Suprapubic skin (tissue), 3 donors: ENCODE measurements at regions not wholly inside any gene's neighbourhood (a gene's known extent, or its start where the extent isn't known, plus 50 kb on each side); places are given as distances from the start of the nearest gene placed in this dataset.

Source experiments
- POLR2A ChIP-seq, 2 donors: fragments of 450-650 bp; IDR thresholded peaks; one replicate each; pipeline ENCODE4 v1.6.1; 2017; ENCODE audit warnings: antibody characterized with exemption in 2 of 2, mild to moderate bottlenecking in 2 of 2, moderate library complexity in 2 of 2
- TF ChIP-seq, protein P1 (sequence below), 2 donors: fragments of 200-600 bp in 1 of 2; fragments of 450-650 bp in 1 of 2; sonication (generic) in 1 of 2; IDR thresholded peaks; one replicate each; pipeline ENCODE4 v1.5.1; 2016 to 2019; ENCODE audit warnings: antibody characterized with exemption in 2 of 2, mild to moderate bottlenecking in 1 of 2, moderate library complexity in 1 of 2

DNA sequence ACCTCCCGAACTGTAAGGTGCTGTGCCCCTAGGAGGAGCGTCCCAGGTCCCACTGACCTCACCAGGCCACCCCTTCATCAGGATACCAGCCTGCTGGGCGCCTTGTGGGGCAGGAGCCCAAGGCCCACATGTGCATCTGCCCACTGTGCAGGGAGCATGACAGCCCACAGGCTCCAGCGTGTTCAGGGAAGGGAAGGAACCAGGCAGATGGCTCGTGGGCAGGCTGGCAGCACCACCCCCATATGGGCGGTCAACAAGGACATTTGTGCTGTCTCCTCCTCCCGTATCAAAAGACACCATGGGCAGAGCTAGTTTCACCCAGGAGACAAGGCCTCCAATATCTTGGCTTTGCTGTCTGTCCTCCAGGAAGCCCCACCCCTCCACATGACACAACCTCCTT lies 85.5 kb upstream of the PPP1R26 start:
- TF ChIP-seq POLR2A (IDR thresholded peaks at IDR 0.05) = no peak
- TF ChIP-seq, protein P1, sequence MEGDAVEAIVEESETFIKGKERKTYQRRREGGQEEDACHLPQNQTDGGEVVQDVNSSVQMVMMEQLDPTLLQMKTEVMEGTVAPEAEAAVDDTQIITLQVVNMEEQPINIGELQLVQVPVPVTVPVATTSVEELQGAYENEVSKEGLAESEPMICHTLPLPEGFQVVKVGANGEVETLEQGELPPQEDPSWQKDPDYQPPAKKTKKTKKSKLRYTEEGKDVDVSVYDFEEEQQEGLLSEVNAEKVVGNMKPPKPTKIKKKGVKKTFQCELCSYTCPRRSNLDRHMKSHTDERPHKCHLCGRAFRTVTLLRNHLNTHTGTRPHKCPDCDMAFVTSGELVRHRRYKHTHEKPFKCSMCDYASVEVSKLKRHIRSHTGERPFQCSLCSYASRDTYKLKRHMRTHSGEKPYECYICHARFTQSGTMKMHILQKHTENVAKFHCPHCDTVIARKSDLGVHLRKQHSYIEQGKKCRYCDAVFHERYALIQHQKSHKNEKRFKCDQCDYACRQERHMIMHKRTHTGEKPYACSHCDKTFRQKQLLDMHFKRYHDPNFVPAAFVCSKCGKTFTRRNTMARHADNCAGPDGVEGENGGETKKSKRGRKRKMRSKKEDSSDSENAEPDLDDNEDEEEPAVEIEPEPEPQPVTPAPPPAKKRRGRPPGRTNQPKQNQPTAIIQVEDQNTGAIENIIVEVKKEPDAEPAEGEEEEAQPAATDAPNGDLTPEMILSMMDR (IDR thresholded peaks at IDR 0.05) = no peak
